LHCN-M2 (cell line): ENCODE measurements at regions not wholly inside any gene's neighbourhood (a gene's known extent, or its start where the extent isn't known, plus 50 kb on each side); places are given as distances from the start of the nearest gene placed in this dataset.

Experiments
- DNase-seq: peaks from one replicate; pipeline ENCODE4 v3.0.0-alpha.2; 2012; ENCODE audit warnings: low read depth

DNA sequence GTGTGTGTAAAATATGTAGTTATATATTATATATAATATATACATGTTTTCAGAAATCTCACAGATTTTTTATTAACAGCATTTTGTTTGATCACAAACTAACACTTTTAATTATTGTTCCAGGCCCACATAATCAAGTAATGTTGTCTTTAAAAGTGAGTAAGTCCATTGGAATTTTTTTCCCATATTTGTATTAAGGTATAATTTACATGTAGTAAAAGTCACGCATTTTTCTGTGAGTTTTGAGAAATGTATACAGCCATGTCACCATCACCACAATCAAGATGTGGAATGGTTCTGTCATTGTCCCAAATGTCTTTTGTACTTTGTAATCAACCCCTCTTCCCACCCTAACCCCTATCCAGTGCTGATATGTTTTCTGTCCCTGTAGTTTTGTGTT lies 120.0 kb upstream of the RFC3 start:
- DNase-seq: no peak

- DNase-seq: no peak
Observed at GRCh38 chr13:33707449-33707848, 110.5 kb upstream of the RFC3 start.

- no peak for DNase-seq
Observed at GRCh38 chr13:33710924-33711323, 107.0 kb upstream of the RFC3 start.

DNA sequence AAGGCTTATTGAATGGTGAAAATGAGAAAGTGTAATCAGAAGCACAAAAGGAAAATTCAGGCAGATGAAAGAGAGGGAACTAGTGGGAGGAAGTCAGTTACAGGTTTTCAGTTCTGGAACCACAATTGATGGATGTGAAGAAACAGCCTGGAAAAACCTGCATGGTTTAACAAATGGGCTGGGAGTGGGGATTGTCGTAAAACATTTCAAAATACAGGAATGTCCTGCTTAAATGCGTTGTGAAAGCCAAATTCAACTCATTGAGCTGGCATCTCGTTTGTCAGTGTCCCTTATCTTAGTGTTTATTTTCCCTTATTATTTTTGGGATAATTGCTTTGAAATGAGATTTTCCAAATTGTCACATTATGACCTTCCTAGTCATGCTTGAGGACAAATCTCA lies 106.5 kb upstream of the RFC3 start:
- no peak for DNase-seq

GRCh38 chr13:33717775-33718174 lies 100.2 kb upstream of the RFC3 start:
- DNase-seq: no peak

DNA sequence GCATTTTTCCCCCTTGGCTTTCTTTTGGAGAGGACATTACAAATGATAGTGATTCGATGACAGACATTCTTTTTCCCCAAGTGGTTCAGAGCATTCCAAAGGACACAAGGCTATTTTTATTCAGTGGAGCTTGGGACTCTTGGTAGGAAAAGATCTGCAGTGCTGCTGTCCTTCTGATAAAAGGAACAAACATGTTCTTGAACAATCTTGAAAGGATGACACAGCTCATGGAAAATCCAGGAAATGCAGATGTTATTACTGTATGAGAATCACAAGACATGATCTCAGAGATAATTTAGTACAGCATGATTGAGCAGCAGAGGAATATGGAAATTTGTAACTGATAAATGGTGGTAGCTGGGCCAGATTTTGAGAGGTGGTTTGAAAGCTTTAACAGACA lies 96.2 kb upstream of the RFC3 start:
- peak; percentile 71 for DNase-seq

GRCh38 chr13:33722216-33722915 lies 95.6 kb upstream of the RFC3 start:
- DNase-seq: peak; percentile 17

- peak; percentile 10 for DNase-seq
Observed at GRCh38 chr13:33723365-33723764, 94.6 kb upstream of the RFC3 start.

- peak; percentile 86 for DNase-seq
Observed at GRCh38 chr13:33723772-33724435, 94.0 kb upstream of the RFC3 start.

GRCh38 chr13:33725340-33725739 lies 92.6 kb upstream of the RFC3 start:
- no peak for DNase-seq

GRCh38 chr13:33727297-33728083 lies 90.5 kb upstream of the RFC3 start:
- no peak for DNase-seq

GRCh38 chr13:33728271-33729037 lies 89.5 kb upstream of the RFC3 start:
- peak; percentile 61 for DNase-seq

DNA sequence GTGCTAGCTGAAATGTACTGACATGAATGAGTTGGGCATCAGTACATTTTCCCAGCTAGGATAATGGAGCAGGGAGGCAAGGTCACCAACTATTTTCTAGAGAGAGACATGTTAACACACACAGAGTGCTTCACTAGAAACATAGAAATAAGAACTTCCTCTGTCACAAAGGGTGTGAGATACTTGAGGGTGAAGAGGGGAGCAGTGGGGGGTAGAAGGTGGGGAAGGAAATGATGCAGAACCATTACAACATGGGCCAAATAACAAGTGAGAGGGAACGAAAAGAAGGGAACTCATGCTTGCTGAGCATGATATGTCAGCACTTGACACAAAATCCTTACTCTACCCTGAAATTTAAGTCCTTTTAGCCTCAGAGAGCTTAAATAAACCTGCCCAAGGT lies 87.8 kb upstream of the RFC3 start:
- DNase-seq: no peak

DNA sequence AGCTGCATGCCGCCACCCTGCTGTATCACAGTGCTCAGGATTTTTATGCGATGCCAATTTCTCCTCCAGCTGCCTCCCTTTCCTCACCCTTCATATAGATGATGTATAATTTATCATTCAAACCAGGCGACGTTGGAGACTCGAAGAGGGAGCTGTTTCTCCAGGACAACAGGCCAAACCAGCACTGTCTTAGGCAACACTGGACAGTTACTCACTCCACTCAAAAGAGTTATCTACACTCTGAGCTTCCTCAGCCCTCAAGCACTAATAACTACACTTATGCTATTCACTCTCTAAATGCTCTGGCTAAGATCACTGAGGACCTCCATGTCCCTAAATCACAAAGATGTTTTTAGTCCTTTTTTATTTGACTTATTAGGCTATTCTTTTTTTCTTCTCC lies 87.3 kb upstream of the RFC3 start:
- no peak for DNase-seq

DNA sequence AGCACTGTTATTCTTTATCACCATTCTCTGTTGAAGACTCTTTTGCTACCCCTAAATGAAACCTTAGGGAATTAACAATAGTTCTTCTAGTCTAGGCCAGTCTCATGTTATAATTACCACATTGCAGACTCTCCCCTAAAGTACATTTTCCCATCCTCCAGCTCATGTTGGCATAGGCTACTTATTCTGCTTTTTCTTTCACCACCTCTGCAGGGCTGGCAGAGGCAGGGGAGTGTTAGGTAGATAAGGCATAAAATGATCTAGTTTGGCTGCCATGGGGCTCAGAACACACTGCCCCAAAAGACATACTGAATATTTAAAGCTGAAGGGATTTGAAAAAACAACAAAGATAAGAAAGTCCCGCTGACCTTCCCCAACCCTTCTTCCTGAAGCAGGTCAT lies 82.7 kb upstream of the RFC3 start:
- DNase-seq: no peak

DNA sequence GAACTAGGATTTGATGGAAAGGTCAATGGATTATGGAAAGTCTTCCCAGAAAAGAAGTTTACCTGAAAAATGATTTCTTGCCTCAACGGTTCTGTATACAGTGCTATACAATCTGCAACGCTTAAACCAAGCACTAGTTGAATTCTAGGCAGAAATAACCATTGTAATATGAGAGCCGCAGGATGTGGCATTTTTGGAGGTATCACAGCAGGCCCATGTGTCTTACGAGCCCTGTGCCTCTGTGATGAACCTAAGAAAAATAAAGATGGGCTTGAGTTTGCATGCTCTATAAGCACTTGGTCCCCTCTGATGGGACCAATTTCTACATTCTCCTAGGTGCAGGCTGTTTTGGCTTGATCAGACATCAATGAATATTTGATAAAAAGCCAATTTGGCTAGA lies 78.7 kb upstream of the RFC3 start:
- no peak for DNase-seq

DNA sequence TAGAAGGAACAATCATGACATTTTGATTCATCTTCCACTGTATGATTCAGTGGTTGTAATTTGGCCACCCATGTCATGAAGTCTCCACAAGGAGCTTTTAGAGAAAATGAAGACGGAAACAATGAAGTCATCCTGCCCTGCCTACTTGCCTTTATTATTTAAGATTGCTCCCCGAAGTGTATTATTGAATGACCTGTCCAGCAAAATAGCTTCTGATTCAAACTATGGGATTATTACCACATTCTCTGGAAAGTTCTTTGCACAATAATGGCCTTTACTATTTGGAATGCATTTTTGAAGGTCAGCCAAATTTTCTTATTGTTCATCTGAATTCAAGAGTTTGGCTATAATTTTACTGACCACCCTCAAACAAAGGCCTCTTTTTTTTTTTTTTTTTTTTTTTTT lies 77.8 kb upstream of the RFC3 start:
- peak; percentile 61 for DNase-seq

DNA sequence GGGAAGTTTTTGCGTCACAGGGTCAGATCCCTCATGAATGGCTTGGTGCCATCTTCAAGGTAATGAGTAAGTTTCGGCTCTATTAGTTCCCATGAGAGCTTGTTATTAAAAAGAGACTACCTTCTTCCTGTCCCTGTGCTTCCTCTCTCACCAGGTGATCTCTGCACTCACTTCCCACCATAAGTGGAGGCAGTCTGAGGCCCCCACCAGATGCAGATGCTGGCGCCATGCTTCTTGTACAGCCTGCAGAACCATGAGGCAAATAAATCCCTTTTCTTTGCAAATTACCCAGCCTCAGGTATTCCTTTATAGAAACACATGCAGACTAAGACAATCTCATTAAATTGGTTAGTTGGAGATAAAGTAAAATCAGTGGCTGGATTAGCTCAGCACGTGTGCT lies 75.6 kb upstream of the RFC3 start:
- no peak for DNase-seq

GRCh38 chr13:33743438-33744368 lies 74.2 kb upstream of the RFC3 start:
- DNase-seq: no peak

DNA sequence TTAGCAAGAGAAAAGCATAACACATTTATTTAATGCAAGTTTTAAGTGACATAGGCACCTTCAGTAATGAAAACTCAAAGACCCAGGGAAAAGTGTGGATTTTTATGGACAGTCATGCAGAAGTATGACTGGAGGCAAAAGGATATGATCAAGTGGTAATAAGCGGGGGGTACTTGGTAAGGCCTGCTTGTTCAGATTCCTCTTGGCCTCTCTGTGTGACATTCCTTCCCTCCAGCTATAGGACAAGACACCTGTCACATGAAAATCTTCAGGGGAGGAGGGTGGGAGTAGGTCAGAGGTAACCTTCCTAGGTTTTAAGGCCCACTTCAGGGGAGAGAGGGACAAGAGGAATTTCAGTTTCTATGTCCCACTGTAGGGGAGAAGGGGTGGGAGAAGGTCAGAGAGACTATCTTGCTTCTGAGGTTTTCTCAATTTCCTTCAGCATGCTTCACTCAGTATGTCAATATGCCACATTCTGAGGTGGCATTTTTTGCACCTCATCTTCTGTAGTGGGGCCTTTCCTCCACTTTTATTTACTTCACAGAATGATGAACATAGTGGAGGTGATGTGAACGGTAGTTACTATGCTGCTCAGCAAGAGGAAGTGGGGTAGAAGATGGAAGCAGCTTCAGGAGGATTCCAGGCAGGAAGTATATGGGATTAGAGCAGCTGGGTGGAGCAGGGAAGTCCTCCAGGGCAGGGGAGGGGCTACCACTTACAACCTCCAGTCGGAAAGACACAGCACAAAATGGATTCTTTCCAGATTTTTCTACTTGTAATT lies 73.2 kb upstream of the RFC3 start:
- peak; percentile 55 for DNase-seq
